Ishikawa (cell line): ENCODE measurements at regions not wholly inside any gene's neighbourhood (a gene's known extent, or its start where the extent isn't known, plus 50 kb on each side); places are given as distances from the start of the nearest gene placed in this dataset.

ENCODE experiments used
- CEBPB ChIP-seq: IDR thresholded peaks from 2 replicates; pipeline ENCODE4 v1.6.1; 2012
- CREB1 ChIP-seq: IDR thresholded peaks from 2 replicates; pipeline ENCODE4 v1.6.1; 2012; ENCODE audit warnings: low read depth
- EGR1 ChIP-seq: IDR thresholded peaks from 2 replicates; pipeline ENCODE4 v1.6.1; 2012
- EP300 ChIP-seq: IDR thresholded peaks from 2 replicates; pipeline ENCODE4 v1.6.1; 2012; ENCODE audit warnings: borderline replicate concordance
- FOXM1 ChIP-seq: IDR thresholded peaks from 2 replicates; pipeline ENCODE4 v1.6.1; 2012; ENCODE audit warnings: low read depth, borderline replicate concordance
- MAX ChIP-seq: IDR thresholded peaks from 2 replicates; pipeline ENCODE4 v1.6.1; 2012
- NFIC ChIP-seq: IDR thresholded peaks from 2 replicates; pipeline ENCODE4 v1.6.1; 2012
- RAD21 ChIP-seq: IDR thresholded peaks from 2 replicates; pipeline ENCODE4 v1.6.1; 2012; ENCODE audit warnings: low read depth
- REST ChIP-seq: IDR thresholded peaks from 2 replicates; pipeline ENCODE4 v1.6.1; 2012; ENCODE audit warnings: low read depth, mild to moderate bottlenecking
- TAF1 ChIP-seq: IDR thresholded peaks from 2 replicates; pipeline ENCODE4 v1.6.1; 2012; ENCODE audit warnings: low read depth, mild to moderate bottlenecking
- TCF12 ChIP-seq: IDR thresholded peaks from 2 replicates; pipeline ENCODE4 v1.6.1; 2012; ENCODE audit warnings: low read depth
- TEAD4 ChIP-seq: IDR thresholded peaks from 2 replicates; pipeline ENCODE4 v1.6.1; 2012
- USF1 ChIP-seq: IDR thresholded peaks from 2 replicates; pipeline ENCODE4 v1.6.1; 2012
- YY1 ChIP-seq: IDR thresholded peaks from 2 replicates; pipeline ENCODE4 v1.6.1; 2012; ENCODE audit warnings: low read depth
- ZBTB7A ChIP-seq: IDR thresholded peaks from 2 replicates; pipeline ENCODE4 v1.6.1; 2012; ENCODE audit warnings: low read depth

GRCh38 chr9:108181441-108181840 is 674.3 kb downstream of the ACTL7B start:
- TF ChIP-seq NFIC: no peak
- no peak for TF ChIP-seq FOXM1
- no peak for TF ChIP-seq TEAD4
- no peak for TF ChIP-seq TAF1
- no peak for TF ChIP-seq CREB1
- TF ChIP-seq EP300: no peak

- TF ChIP-seq CEBPB (no peak), TCF12 (no peak), EGR1 (no peak), EP300 (no peak), FOXM1 (no peak), RAD21 (no peak), YY1 (no peak), ZBTB7A (no peak), NFIC (no peak), TAF1 (no peak)
Measured at GRCh38 chr9:108180541-108180940, 675.2 kb downstream of the ACTL7B start.

- no peak for TF ChIP-seq TEAD4
- no peak for TF ChIP-seq TAF1
- no peak for TF ChIP-seq TCF12
- TF ChIP-seq CEBPB: no peak
- TF ChIP-seq ZBTB7A: no peak
- TF ChIP-seq CREB1: no peak
Measured at GRCh38 chr9:108178318-108178717, 677.5 kb downstream of the ACTL7B start.

GRCh38 chr9:108168236-108168850 is 678.8 kb upstream of the KLF4 start:
- TF ChIP-seq REST: no peak
- no peak for TF ChIP-seq FOXM1
- TF ChIP-seq TCF12: no peak
- no peak for TF ChIP-seq NFIC
- no peak for TF ChIP-seq RAD21
- no peak for TF ChIP-seq TEAD4
- no peak for TF ChIP-seq ZBTB7A
- TF ChIP-seq YY1: no peak
- no peak for TF ChIP-seq EP300
- TF ChIP-seq EGR1: no peak
- no peak for TF ChIP-seq CEBPB
- TF ChIP-seq CREB1: no peak
- no peak for TF ChIP-seq USF1
- TF ChIP-seq TAF1: no peak
- no peak for TF ChIP-seq MAX

- TF ChIP-seq TEAD4: no peak
- TF ChIP-seq EP300: no peak
- TF ChIP-seq RAD21: no peak
- TF ChIP-seq EGR1: no peak
- TF ChIP-seq CREB1: no peak
- TF ChIP-seq REST: no peak
- no peak for TF ChIP-seq ZBTB7A
- TF ChIP-seq FOXM1: no peak
- no peak for TF ChIP-seq YY1
- no peak for TF ChIP-seq NFIC
- no peak for TF ChIP-seq TCF12
- no peak for TF ChIP-seq USF1
- TF ChIP-seq TAF1: no peak
- TF ChIP-seq MAX: no peak
- no peak for TF ChIP-seq CEBPB
Measured at GRCh38 chr9:108167136-108167900, 677.7 kb upstream of the KLF4 start.
